ENCODE measurements at regions not wholly inside any gene's neighbourhood (a gene's known extent, or its start where the extent isn't known, plus 50 kb on each side); places are given as distances from the start of the nearest gene placed in this dataset.

DNA sequence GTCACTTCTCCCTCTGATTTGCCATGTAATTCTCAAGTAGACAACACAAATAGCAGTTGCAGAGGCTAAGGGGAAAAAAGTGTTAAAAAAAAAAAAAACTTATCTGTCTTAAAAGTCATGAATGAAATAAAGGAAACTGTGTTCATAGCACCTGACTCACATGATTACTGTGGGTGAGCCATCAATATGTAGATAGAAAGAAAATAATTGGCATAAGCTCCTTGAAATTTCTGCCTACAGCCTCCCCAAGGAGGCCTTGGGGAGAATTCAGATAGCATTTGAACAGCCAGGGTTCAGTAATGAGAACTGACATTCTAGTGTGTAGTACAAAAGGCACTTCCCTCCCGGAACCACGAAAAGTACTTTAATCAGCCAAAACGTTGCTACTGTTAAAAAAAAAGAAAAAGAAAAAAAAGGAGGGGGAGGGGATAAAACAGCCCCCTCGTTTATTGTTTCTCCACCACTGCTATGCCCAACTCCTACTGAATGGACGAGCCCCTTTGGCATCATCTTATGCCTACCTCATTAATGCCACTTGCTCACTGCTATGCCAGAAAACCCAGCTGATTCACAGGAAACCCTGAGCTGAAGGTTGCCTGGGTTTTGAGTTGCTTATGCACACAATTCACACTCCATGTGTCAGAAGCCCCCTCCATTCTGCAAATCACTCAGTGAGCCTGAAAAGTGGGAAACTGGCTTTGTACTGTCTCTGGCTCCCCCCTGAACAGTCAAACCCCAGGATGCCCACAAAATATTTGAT lies 65.5 kb upstream of the KLF7 start:
- H3K9me3 ChIP-seq: no peaks in the 10 kb centered on the region
- TF ChIP-seq TAF1 (IDR thresholded peaks at IDR 0.05; ENCODE audit: borderline replicate concordance, low read depth, low read length) (no peak), NRF1 (IDR thresholded peaks at IDR 0.05; ENCODE audit: low read depth, low read length) (no peak), RFX5 (IDR thresholded peaks at IDR 0.05; ENCODE audit: low read length) (no peak), SMC3 (IDR thresholded peaks at IDR 0.05; ENCODE audit: low read depth, low read length) (no peak), SIN3A (IDR thresholded peaks at IDR 0.05; ENCODE audit: borderline replicate concordance, low read depth, low read length) (no peak), MXI1 (IDR thresholded peaks at IDR 0.05; ENCODE audit: low read depth, low read length) (no peak), YY1 (IDR thresholded peaks at IDR 0.05; ENCODE audit: low read depth) (no peak), GABPA (IDR thresholded peaks at IDR 0.05; ENCODE audit: low read depth) (no peak), FOXJ3 (CRISPR knock-in tag; IDR thresholded peaks at IDR 0.05) (no peak), POLR2AphosphoS5 (IDR thresholded peaks at IDR 0.05; ENCODE audit: low read depth, low read length) (no peak), EP300 (IDR thresholded peaks at IDR 0.05; ENCODE audit: borderline replicate concordance in 1 of 2, low read depth in 1 of 2, low read length in 1 of 2) (no peak)
- TF ChIP-seq, protein P1, sequence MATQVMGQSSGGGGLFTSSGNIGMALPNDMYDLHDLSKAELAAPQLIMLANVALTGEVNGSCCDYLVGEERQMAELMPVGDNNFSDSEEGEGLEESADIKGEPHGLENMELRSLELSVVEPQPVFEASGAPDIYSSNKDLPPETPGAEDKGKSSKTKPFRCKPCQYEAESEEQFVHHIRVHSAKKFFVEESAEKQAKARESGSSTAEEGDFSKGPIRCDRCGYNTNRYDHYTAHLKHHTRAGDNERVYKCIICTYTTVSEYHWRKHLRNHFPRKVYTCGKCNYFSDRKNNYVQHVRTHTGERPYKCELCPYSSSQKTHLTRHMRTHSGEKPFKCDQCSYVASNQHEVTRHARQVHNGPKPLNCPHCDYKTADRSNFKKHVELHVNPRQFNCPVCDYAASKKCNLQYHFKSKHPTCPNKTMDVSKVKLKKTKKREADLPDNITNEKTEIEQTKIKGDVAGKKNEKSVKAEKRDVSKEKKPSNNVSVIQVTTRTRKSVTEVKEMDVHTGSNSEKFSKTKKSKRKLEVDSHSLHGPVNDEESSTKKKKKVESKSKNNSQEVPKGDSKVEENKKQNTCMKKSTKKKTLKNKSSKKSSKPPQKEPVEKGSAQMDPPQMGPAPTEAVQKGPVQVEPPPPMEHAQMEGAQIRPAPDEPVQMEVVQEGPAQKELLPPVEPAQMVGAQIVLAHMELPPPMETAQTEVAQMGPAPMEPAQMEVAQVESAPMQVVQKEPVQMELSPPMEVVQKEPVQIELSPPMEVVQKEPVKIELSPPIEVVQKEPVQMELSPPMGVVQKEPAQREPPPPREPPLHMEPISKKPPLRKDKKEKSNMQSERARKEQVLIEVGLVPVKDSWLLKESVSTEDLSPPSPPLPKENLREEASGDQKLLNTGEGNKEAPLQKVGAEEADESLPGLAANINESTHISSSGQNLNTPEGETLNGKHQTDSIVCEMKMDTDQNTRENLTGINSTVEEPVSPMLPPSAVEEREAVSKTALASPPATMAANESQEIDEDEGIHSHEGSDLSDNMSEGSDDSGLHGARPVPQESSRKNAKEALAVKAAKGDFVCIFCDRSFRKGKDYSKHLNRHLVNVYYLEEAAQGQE (IDR thresholded peaks at IDR 0.05; ENCODE audit: low read depth, low read length): no peak
- TF ChIP-seq, protein P2, sequence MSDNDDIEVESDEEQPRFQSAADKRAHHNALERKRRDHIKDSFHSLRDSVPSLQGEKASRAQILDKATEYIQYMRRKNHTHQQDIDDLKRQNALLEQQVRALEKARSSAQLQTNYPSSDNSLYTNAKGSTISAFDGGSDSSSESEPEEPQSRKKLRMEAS (IDR thresholded peaks at IDR 0.05; ENCODE audit: low read depth): no peak
- no peak overlapping the region for H2AFZ ChIP-seq (ENCODE audit: low read depth)
- no peaks in the 10 kb centered on the region for H3K36me3 ChIP-seq (replicated peaks in 1 of 2; ENCODE audit: control insufficient read depth in 1 of 2, insufficient read depth in 2 of 2, low read length in 1 of 2)
- no peaks in the 10 kb centered on the region for H3K79me2 ChIP-seq (ENCODE audit: insufficient read depth)
- H3K4me3 ChIP-seq (ENCODE audit: low read depth in 2 of 2, low read length in 1 of 2): no peak overlapping the region
- H3K27me3 ChIP-seq (ENCODE audit: insufficient read depth): no peaks in the 10 kb centered on the region
- ChIA-PET CTCF (interaction anchor here (1.0 to 2.2 kb wide), 2 partner anchors 10 to 21 kb away, joined by 3 to 8 read pairs; no protein-coding TSS in a partner anchor), POLR2A (no interaction called here)
- H3K4me1 ChIP-seq (ENCODE audit: control insufficient read depth in 1 of 2, insufficient read depth in 2 of 2, low read depth in 1 of 2, low read length in 1 of 2): peaks cover 5 to 13% of the 10 kb centered on the region in 2 experiments; a peak in 3 of 4 replicates
- no peak overlapping the region for H3K4me2 ChIP-seq
- H3K27ac ChIP-seq (ENCODE audit: low read depth in 2 of 2, low read length in 1 of 2): peak overlapping the region in 1 of 2 experiments; percentile 25; a peak in 1 of 4 replicates
- no peaks in the 10 kb centered on the region for H3K9me2 ChIP-seq
- DNase-seq: no peak
- 73% methylated on average over 5 of the region's 5 CpGs for WGBS (ENCODE audit: low lambda C conversion rate)
- H3K9ac ChIP-seq: 0 out of 2 replicates have a peak overlapping the region, but pooled peaks have one; percentile 6
- H3F3A ChIP-seq (replicated peaks; ENCODE audit: insufficient read depth): no peaks in the 10 kb centered on the region
- no peaks in the 10 kb centered on the region for H4K20me1 ChIP-seq (ENCODE audit: insufficient read depth)

DNA sequence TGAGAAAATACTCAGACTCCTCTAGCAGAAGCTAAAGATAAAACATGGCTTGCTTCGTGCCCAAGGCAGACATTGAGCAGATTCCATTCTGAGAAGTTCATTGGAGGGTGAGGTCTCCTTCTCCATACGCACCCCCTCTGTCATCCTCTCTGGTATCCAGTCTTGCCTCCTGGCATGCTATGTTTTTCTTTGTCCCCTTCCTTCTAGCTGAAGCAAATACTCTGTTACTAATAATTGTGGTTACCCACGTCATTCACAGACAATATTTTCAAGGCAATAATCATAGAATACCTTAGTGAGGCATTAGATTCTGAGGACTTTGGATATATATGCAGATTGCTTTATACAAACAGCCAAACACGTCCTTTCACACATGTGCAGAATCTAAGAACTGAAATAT lies 66.2 kb upstream of the KLF7 start:
- Histone ChIP-seq H4K20me1 (ENCODE audit: insufficient read depth) (no peaks in the 10 kb centered on the region), H3K9me3 (no peaks in the 10 kb centered on the region), H2AFZ (ENCODE audit: low read depth) (no peak overlapping the region), H3K36me3 (replicated peaks in 1 of 2; ENCODE audit: control insufficient read depth in 1 of 2, insufficient read depth in 2 of 2, low read length in 1 of 2) (no peaks in the 10 kb centered on the region), H3K4me1 (ENCODE audit: control insufficient read depth in 1 of 2, insufficient read depth in 2 of 2, low read depth in 1 of 2, low read length in 1 of 2) (peaks cover 5 to 13% of the 10 kb centered on the region in 2 experiments; a peak in 3 of 4 replicates), H3K79me2 (ENCODE audit: insufficient read depth) (no peaks in the 10 kb centered on the region), H3K4me3 (ENCODE audit: low read depth in 2 of 2, low read length in 1 of 2) (no peak overlapping the region), H3K9ac (0 out of 2 replicates have a peak overlapping the region, but pooled peaks have one; percentile 6), H3K4me2 (no peak overlapping the region), H3F3A (replicated peaks; ENCODE audit: insufficient read depth) (no peaks in the 10 kb centered on the region), H3K27ac (ENCODE audit: low read depth in 2 of 2, low read length in 1 of 2) (0 out of 4 replicates have a peak overlapping the region, but pooled peaks of 1 of the 2 experiments have one; percentile 25), H3K9me2 (no peaks in the 10 kb centered on the region), H3K27me3 (ENCODE audit: insufficient read depth) (no peaks in the 10 kb centered on the region)
- no peak for DNase-seq
- TF ChIP-seq TCF12 (IDR thresholded peaks at IDR 0.05) (no peak), FOXM1 (IDR thresholded peaks at IDR 0.05; ENCODE audit: low read depth) (no peak), ELF1 (IDR thresholded peaks at IDR 0.05) (no peak), RFX5 (IDR thresholded peaks at IDR 0.05; ENCODE audit: low read length) (no peak), TAF1 (IDR thresholded peaks at IDR 0.05; ENCODE audit: borderline replicate concordance, low read depth, low read length) (no peak), NRF1 (IDR thresholded peaks at IDR 0.05; ENCODE audit: low read depth, low read length) (no peak), TEAD4 (IDR thresholded peaks at IDR 0.05; ENCODE audit: borderline replicate concordance, insufficient read depth) (no peak), JUND (IDR thresholded peaks at IDR 0.05) (no peak), EP300 (IDR thresholded peaks at IDR 0.05; ENCODE audit: borderline replicate concordance in 1 of 2, low read depth in 1 of 2, low read length in 1 of 2) (no peak), POLR2AphosphoS5 (IDR thresholded peaks at IDR 0.05; ENCODE audit: low read depth, low read length) (no peak)
- TF ChIP-seq, protein P2 (IDR thresholded peaks at IDR 0.05; ENCODE audit: low read depth): no peak
- TF ChIP-seq, protein P3, sequence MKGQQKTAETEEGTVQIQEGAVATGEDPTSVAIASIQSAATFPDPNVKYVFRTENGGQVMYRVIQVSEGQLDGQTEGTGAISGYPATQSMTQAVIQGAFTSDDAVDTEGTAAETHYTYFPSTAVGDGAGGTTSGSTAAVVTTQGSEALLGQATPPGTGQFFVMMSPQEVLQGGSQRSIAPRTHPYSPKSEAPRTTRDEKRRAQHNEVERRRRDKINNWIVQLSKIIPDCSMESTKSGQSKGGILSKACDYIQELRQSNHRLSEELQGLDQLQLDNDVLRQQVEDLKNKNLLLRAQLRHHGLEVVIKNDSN (IDR thresholded peaks at IDR 0.05; ENCODE audit: borderline replicate concordance, low read depth): no peak
- 84% methylated on average over 4 of the region's 4 CpGs for WGBS (ENCODE audit: low lambda C conversion rate)
- ChIA-PET CTCF (no interaction called here), POLR2A (no interaction called here)
